ENCODE measurements at regions not wholly inside any gene's neighbourhood (a gene's known extent, or its start where the extent isn't known, plus 50 kb on each side); places are given as distances from the start of the nearest gene placed in this dataset.

- H3K27ac ChIP-seq (ENCODE audit: low read length): no peak overlapping the region
- no peaks in the 10 kb centered on the region for H3K4me1 ChIP-seq (ENCODE audit: insufficient read depth, low read length)
- intact Hi-C loops (cut with micrococcal nuclease): no loop called here
- peak; percentile 3 for DNase-seq
- no peaks in the 10 kb centered on the region for H3K27me3 ChIP-seq (ENCODE audit: low read length)
- H3K9me2 ChIP-seq (replicated peaks; ENCODE audit: low read length): no peaks in the 10 kb centered on the region
- TF ChIP-seq EZH2 (IDR thresholded peaks at IDR 0.05; ENCODE audit: low read length, unreplicated experiment) (no peak), CTCF (conservative IDR thresholded peaks at IDR 0.05; ENCODE audit: low read depth, low read length) (no peak), EZH2phosphoT487 (IDR thresholded peaks at IDR 0.05; ENCODE audit: borderline replicate concordance, low read length) (no peak)
- CTCF ChIA-PET: no interaction called here
- H2AFZ ChIP-seq (ENCODE audit: low read length): no peak overlapping the region
- H3K36me3 ChIP-seq (ENCODE audit: low read depth, low read length): no peaks in the 10 kb centered on the region
- H3K9ac ChIP-seq (ENCODE audit: low read length): no peak overlapping the region
- no peaks in the 10 kb centered on the region for H4K20me1 ChIP-seq (ENCODE audit: low read length)
- H3K79me2 ChIP-seq (ENCODE audit: low read length): no peaks in the 10 kb centered on the region
- no peaks in the 10 kb centered on the region for H3F3A ChIP-seq (ENCODE audit: low read length, unreplicated experiment)
- POLR2A ChIA-PET (ENCODE audit: unreplicated experiment): no interaction called here
- peak; percentile 73 for ATAC-seq
- no peak overlapping the region for H3K4me2 ChIP-seq (ENCODE audit: low read length)
- no peaks in the 10 kb centered on the region for H3K9me3 ChIP-seq (ENCODE audit: low read length)
- no TSS peak for BruUV-seq (replicated peaks)
- no peak overlapping the region for H3K4me3 ChIP-seq (ENCODE audit: low read length)
Observed at GRCh38 chr7:41788556-41788955, 85.7 kb upstream of the INHBA start.

- Histone ChIP-seq H3K27me3 (ENCODE audit: low read length) (no peaks in the 10 kb centered on the region), H4K20me1 (ENCODE audit: low read length) (no peaks in the 10 kb centered on the region), H3K27ac (ENCODE audit: low read length) (no peak overlapping the region), H3K79me2 (ENCODE audit: low read length) (no peaks in the 10 kb centered on the region), H3K9me2 (replicated peaks; ENCODE audit: low read length) (no peaks in the 10 kb centered on the region), H3K4me2 (ENCODE audit: low read length) (no peak overlapping the region), H3K9ac (ENCODE audit: low read length) (no peak overlapping the region), H3F3A (ENCODE audit: low read length, unreplicated experiment) (no peaks in the 10 kb centered on the region), H3K36me3 (ENCODE audit: low read depth, low read length) (no peaks in the 10 kb centered on the region), H3K4me1 (ENCODE audit: insufficient read depth, low read length) (no peaks in the 10 kb centered on the region), H3K4me3 (ENCODE audit: low read length) (no peak overlapping the region), H3K9me3 (ENCODE audit: low read length) (no peaks in the 10 kb centered on the region), H2AFZ (ENCODE audit: low read length) (no peak overlapping the region)
- no peak for TF ChIP-seq CTCF (conservative IDR thresholded peaks at IDR 0.05; ENCODE audit: low read depth, low read length)
- TF ChIP-seq EZH2 (IDR thresholded peaks at IDR 0.05; ENCODE audit: low read length, unreplicated experiment): no peak
- no peak for DNase-seq
- intact Hi-C loops (cut with micrococcal nuclease): no loop called here
- POLR2A ChIA-PET (ENCODE audit: unreplicated experiment): no interaction called here
- CTCF ChIA-PET: no interaction called here
- peak; percentile 22; the same call in 1 of the 2 replicates for ATAC-seq
- no TSS peak for BruUV-seq (replicated peaks)
Observed at GRCh38 chr7:41787651-41788350, 84.9 kb upstream of the INHBA start.

- H3K9ac ChIP-seq (ENCODE audit: low read length): no peak overlapping the region
- no peaks in the 10 kb centered on the region for H3K79me2 ChIP-seq (ENCODE audit: low read length)
- no peak for TF ChIP-seq EZH2 (IDR thresholded peaks at IDR 0.05; ENCODE audit: low read length, unreplicated experiment)
- no peak for TF ChIP-seq EZH2phosphoT487 (IDR thresholded peaks at IDR 0.05; ENCODE audit: borderline replicate concordance, low read length)
- no peak for TF ChIP-seq CTCF (conservative IDR thresholded peaks at IDR 0.05; ENCODE audit: low read depth, low read length)
- H3K36me3 ChIP-seq (ENCODE audit: low read depth, low read length): no peaks in the 10 kb centered on the region
- intact Hi-C loops (cut with micrococcal nuclease): no loop called here
- no peaks in the 10 kb centered on the region for H3K9me3 ChIP-seq (ENCODE audit: low read length)
- no peak for ATAC-seq
- no peaks in the 10 kb centered on the region for H3K9me2 ChIP-seq (replicated peaks; ENCODE audit: low read length)
- H3F3A ChIP-seq (ENCODE audit: low read length, unreplicated experiment): no peaks in the 10 kb centered on the region
- H3K4me3 ChIP-seq (ENCODE audit: low read length): no peak overlapping the region
- H2AFZ ChIP-seq (ENCODE audit: low read length): no peak overlapping the region
- H3K27ac ChIP-seq (ENCODE audit: low read length): no peak overlapping the region
- ChIA-PET POLR2A (ENCODE audit: unreplicated experiment) (no interaction called here), CTCF (no interaction called here)
- H3K4me2 ChIP-seq (ENCODE audit: low read length): no peak overlapping the region
- H3K27me3 ChIP-seq (ENCODE audit: low read length): no peaks in the 10 kb centered on the region
- H4K20me1 ChIP-seq (ENCODE audit: low read length): no peaks in the 10 kb centered on the region
- no TSS peak for BruUV-seq (replicated peaks)
- no peaks in the 10 kb centered on the region for H3K4me1 ChIP-seq (ENCODE audit: insufficient read depth, low read length)
- no peak for DNase-seq
Observed at GRCh38 chr7:41786944-41787343, 84.1 kb upstream of the INHBA start.
